ENCODE measurements at regions not wholly inside any gene's neighbourhood (a gene's known extent, or its start where the extent isn't known, plus 50 kb on each side); places are given as distances from the start of the nearest gene placed in this dataset.

DNA sequence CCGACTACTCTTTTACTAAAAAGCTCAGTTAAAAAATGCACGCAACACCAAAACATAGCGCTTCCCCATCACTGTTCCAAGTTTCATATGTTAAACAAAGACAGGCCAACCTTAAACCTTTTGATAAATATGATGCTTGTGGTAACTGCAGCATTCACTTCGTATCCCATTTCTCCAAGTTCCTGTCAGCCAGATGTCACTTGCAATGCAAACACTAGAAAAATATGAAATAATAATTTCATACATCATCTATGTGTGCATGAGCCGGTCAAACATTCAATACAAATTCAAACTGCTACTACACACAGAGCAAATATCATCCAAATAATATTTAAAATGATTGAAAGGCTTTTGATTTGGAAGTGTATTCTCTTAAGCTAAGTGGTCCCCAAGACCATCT lies 636.5 kb downstream of the LMO4 start:
- H3K27ac Mint-ChIP-seq: no peak overlapping the region
- DNase-seq (no peak), ATAC-seq (no peak)
- CTCF ChIA-PET: interaction anchor here (5.2 kb wide), 1 partner anchor 11 kb away, joined by 20 read pairs; no protein-coding TSS in a partner anchor
- TF ChIP-seq, protein P1, sequence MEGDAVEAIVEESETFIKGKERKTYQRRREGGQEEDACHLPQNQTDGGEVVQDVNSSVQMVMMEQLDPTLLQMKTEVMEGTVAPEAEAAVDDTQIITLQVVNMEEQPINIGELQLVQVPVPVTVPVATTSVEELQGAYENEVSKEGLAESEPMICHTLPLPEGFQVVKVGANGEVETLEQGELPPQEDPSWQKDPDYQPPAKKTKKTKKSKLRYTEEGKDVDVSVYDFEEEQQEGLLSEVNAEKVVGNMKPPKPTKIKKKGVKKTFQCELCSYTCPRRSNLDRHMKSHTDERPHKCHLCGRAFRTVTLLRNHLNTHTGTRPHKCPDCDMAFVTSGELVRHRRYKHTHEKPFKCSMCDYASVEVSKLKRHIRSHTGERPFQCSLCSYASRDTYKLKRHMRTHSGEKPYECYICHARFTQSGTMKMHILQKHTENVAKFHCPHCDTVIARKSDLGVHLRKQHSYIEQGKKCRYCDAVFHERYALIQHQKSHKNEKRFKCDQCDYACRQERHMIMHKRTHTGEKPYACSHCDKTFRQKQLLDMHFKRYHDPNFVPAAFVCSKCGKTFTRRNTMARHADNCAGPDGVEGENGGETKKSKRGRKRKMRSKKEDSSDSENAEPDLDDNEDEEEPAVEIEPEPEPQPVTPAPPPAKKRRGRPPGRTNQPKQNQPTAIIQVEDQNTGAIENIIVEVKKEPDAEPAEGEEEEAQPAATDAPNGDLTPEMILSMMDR (IDR thresholded peaks at IDR 0.05): no peak
- peaks cover 5% of the 10 kb centered on the region for H3K27me3 Mint-ChIP-seq
- intact Hi-C loops (cut with micrococcal nuclease): no loop called here
- no peaks in the 10 kb centered on the region for H3K9me3 Mint-ChIP-seq
- no peak overlapping the region for H3K4me3 Mint-ChIP-seq
- no peaks in the 10 kb centered on the region for H3K36me3 Mint-ChIP-seq (ENCODE audit: low read depth)
- H3K4me1 Mint-ChIP-seq (ENCODE audit: low read depth): no peaks in the 10 kb centered on the region
- POLR2A ChIA-PET: no interaction called here

DNA sequence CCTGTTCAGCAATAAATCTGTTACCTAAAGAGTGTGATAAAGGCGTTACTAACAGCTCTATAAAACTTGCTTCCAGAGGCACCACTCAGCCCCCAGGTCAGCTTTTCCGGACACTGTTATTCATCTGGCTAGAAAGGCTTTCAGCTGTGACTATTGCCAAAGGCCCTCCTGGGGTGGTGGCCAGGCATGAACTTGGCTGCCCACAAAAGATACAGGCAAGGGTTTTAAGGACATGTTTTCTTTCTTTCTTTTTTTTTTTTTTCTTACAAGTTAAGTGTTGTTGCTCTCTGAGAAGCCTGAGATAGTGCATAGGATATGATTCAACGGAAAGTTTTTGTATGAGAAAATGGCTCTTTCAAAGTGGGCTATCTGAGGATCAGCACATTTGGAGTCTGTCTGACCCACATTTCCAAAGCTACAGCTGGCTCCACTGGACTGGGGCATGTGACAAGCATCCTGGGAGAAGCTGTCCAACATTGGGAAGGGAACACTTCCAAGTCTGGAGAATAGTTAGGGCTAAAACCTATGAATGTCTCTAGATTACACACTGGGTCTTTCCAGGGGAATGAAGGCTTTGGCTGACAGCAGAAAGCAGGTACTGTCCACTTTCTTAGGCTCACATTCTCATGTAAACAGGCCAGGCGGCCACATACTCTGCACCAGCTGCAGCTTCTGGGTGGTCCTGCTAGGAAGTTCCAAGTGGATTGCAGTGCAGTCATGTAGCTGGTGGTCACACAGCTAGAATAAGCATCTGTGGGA lies 639.7 kb downstream of the LMO4 start:
- Mint-ChIP-seq H3K4me1 (ENCODE audit: low read depth) (no peaks in the 10 kb centered on the region), H3K4me3 (no peak overlapping the region), H3K27ac (no peak overlapping the region), H3K27me3 (peaks cover 5% of the 10 kb centered on the region), H3K9me3 (no peaks in the 10 kb centered on the region), H3K36me3 (ENCODE audit: low read depth) (no peaks in the 10 kb centered on the region)
- CTCF ChIA-PET: interaction anchor here (5.2 kb wide), 1 partner anchor 14 kb away, joined by 20 read pairs; no protein-coding TSS in a partner anchor
- ATAC-seq: no peak
- DNase-seq: no peak
- intact Hi-C loops (cut with micrococcal nuclease): no loop called here
- POLR2A ChIA-PET: no interaction called here
- TF ChIP-seq, protein P1 (IDR thresholded peaks at IDR 0.05): no peak

DNA sequence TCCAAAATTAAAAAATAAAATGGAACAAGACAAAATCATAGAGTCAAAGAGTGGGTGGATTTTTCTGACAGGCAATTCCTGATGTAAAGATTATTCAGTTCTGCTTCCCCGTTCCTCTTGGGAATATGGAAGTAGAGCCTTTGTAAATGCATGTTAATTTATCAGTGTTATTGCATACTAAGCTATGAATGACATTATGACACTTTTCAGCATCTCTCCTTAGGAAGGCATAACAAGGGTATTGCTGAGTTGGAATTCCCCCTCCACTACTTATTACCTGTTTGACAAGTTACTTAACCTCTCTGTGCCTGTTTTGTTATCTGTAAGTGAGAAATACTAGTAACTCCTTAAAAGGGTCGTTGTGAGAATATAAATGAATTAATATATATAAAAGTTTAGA lies 640.4 kb downstream of the LMO4 start:
- ATAC-seq (no peak), DNase-seq (no peak)
- Mint-ChIP-seq H3K9me3 (no peaks in the 10 kb centered on the region), H3K27ac (no peak overlapping the region), H3K4me3 (no peak overlapping the region), H3K36me3 (ENCODE audit: low read depth) (no peaks in the 10 kb centered on the region), H3K4me1 (ENCODE audit: low read depth) (no peaks in the 10 kb centered on the region), H3K27me3 (peaks cover 3% of the 10 kb centered on the region)
- ChIA-PET POLR2A (no interaction called here), CTCF (no interaction called here)
- TF ChIP-seq, protein P1 (IDR thresholded peaks at IDR 0.05): no peak
- intact Hi-C loops (cut with micrococcal nuclease): no loop called here

DNA sequence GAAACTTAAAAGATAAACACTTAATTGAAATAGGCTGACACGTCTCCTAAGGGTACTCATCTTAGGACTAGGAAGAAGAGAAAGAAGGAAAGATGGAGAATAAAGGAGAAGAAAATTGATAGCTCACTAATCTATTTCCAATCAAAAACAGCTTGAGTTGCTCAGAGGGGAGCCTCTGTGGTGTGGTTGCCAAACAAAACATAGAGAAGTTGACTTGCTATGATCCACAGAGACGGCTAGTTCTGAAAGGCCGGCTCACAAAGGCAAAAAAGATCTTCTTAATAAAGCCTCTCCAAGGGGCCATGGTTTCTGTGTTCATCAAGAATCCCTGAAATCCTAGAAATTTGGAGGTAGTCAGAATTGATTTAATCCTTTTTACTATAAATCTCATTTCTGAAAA lies 644.1 kb downstream of the LMO4 start:
- POLR2A ChIA-PET: no interaction called here
- no peak for ATAC-seq
- intact Hi-C loops (cut with micrococcal nuclease): no loop called here
- TF ChIP-seq, protein P1 (IDR thresholded peaks at IDR 0.05): no peak
- Mint-ChIP-seq H3K27ac (no peak overlapping the region), H3K27me3 (peaks cover 1% of the 10 kb centered on the region), H3K36me3 (ENCODE audit: low read depth) (no peaks in the 10 kb centered on the region), H3K4me3 (no peak overlapping the region), H3K9me3 (no peaks in the 10 kb centered on the region), H3K4me1 (ENCODE audit: low read depth) (no peaks in the 10 kb centered on the region)
- CTCF ChIA-PET: no interaction called here
- no peak for DNase-seq

DNA sequence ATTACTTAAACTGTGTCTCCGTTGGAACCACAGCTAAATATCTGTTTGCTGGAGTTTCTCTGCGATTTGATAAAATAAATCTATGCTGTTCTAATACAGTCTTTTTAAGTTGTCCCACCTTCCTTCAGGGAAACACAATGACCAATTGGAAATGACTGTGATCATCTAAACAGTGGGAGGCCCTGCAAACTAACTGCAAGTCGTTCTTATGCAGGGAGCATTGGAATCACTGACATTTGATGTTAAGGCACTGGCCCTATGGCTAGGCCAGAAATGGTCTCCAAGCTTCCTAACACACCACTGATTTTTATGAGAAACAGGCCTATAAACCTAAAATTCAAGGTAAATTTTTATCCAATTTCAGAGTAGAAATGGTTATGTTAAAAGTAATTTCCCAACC lies 645.2 kb downstream of the LMO4 start:
- H3K36me3 Mint-ChIP-seq (ENCODE audit: low read depth): no peaks in the 10 kb centered on the region
- H3K4me3 Mint-ChIP-seq: no peak overlapping the region
- H3K4me1 Mint-ChIP-seq (ENCODE audit: low read depth): no peaks in the 10 kb centered on the region
- H3K27ac Mint-ChIP-seq: no peak overlapping the region
- intact Hi-C loops (cut with micrococcal nuclease): no loop called here
- H3K9me3 Mint-ChIP-seq: no peaks in the 10 kb centered on the region
- ATAC-seq: no peak
- TF ChIP-seq, protein P1 (IDR thresholded peaks at IDR 0.05): no peak
- POLR2A ChIA-PET: no interaction called here
- no peak for DNase-seq
- CTCF ChIA-PET: no interaction called here
- peaks cover 1% of the 10 kb centered on the region for H3K27me3 Mint-ChIP-seq

All from activated CD8-positive, alpha-beta T cell treated with anti-CD3 and anti-CD28 coated beads for 36 hours (primary cell).